GM12892 (cell line): ENCODE measurements at regions not wholly inside any gene's neighbourhood (a gene's known extent, or its start where the extent isn't known, plus 50 kb on each side); places are given as distances from the start of the nearest gene placed in this dataset.

Source experiments
- POLR2A ChIP-seq: IDR thresholded peaks from 2 replicates; pipeline ENCODE4 v1.6.1; 2011; ENCODE audit warnings: low read depth, low read length, control low read depth
- POLR2AphosphoS5 ChIP-seq: IDR thresholded peaks from 2 replicates; pipeline ENCODE4 v1.6.1; 2011; ENCODE audit warnings: low read depth, low read length, control low read depth
- TAF1 ChIP-seq: IDR thresholded peaks from 2 replicates; pipeline ENCODE4 v1.6.1; 2011; ENCODE audit warnings: low read depth, mild to moderate bottlenecking, control low read depth, low read length, borderline replicate concordance

DNA sequence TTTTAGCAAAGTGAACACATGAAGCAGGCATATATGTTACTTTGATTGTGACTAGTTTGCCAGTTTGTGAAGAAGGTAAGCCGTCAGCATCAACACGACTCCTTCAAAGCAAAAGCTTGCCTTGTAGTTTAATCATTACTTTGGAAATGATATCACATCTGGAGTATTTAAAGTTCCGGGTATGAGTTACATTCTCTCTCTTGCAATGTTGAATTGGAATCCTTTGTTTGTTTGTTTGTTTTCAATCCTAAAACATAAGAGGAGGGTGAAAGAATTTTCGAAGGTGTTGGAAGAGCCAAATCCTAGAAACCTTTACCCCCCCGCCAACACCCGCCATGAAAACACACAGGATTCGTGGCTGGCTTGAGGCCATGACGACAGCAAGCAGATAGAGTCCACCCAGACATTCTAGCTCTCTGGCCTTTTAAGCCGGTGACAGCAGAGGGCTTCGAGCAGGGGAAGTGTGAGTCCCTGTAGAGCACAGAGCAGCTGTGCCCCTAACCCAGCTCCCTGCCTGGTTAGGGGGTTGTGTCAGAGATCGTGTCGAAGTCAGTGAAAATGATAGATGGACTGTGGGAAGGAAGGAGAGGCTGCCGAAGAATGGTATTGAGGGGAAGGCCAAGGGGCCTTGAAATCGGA is 103.8 kb upstream of the SMIM21 start:
- TF ChIP-seq POLR2AphosphoS5 (no peak), POLR2A (no peak), TAF1 (no peak)
